SK-N-MC (cell line): ENCODE measurements at regions not wholly inside any gene's neighbourhood (a gene's known extent, or its start where the extent isn't known, plus 50 kb on each side); places are given as distances from the start of the nearest gene placed in this dataset.

Experiments
- EZH2 ChIP-seq: fragments of 200-600 bp; sonication (generic); IDR thresholded peaks from one replicate; pipeline ENCODE4 v1.6.1; 2017; ENCODE audit warnings: antibody characterized with exemption
- FOXP2 ChIP-seq: optimal IDR thresholded peaks from 2 replicates; pipeline ENCODE3; 2011; ENCODE audit warnings: mild to moderate bottlenecking, moderate library complexity; ENCODE audit not compliant: insufficient read depth; ENCODE audit errors: extremely low read length, control extremely low read depth
- POLR2AphosphoS5 ChIP-seq: IDR thresholded peaks from 2 replicates; pipeline ENCODE4 v1.6.1; 2012; ENCODE audit warnings: mild to moderate bottlenecking, low read depth, low read length, borderline replicate concordance

GRCh38 chr11:69928975-69929374 is 109.8 kb upstream of the FGF3 start:
- no peak for TF ChIP-seq POLR2AphosphoS5
- TF ChIP-seq EZH2: no peak
- TF ChIP-seq FOXP2: no peak
